HepG2 (cell line): ENCODE measurements at regions not wholly inside any gene's neighbourhood (a gene's known extent, or its start where the extent isn't known, plus 50 kb on each side); places are given as distances from the start of the nearest gene placed in this dataset.
A peak's percentile ranks its signal among the peaks of the same experiment; 100 is the strongest.

Experiments used
- AGO1 ChIP-seq: fragments of 200-400 bp; formaldehyde crosslinking; IDR thresholded peaks from 2 replicates; pipeline ENCODE4 v1.6.1; 2017; ENCODE audit warnings: mild to moderate bottlenecking, low read depth, low read length, moderate library complexity; ENCODE audit not compliant: poor library complexity, severe bottlenecking
- ATF7 ChIP-seq, 2 experiments: fragments of 450-650 bp in 1 of 2; sonication (generic) in 1 of 2; formaldehyde crosslinking in 1 of 2; IDR thresholded peaks; 2 replicates each; pipeline versions ENCODE4 v1.4.0 to v1.6.1; 2016 to 2020; ENCODE audit warnings: antibody characterized with exemption in 1 of 2, mild to moderate bottlenecking in 1 of 2, missing genetic modification reagents in 1 of 2
- CC2D1A ChIP-seq: sonication (generic); formaldehyde crosslinking; IDR thresholded peaks from 2 replicates; pipeline ENCODE4 v1.8.1; 2023; ENCODE audit warnings: mild to moderate bottlenecking, missing genetic modification reagents
- FOSL2 ChIP-seq: sonication (generic); formaldehyde crosslinking; IDR thresholded peaks from 2 replicates; pipeline ENCODE4 v1.4.0; 2020; ENCODE audit warnings: missing genetic modification reagents
- FOXP1 ChIP-seq, 2 experiments: fragments of 450-650 bp in 1 of 2; IDR thresholded peaks; 2 replicates each; pipeline ENCODE4 v1.6.1; 2017 to 2018; ENCODE audit warnings: antibody characterized with exemption in 1 of 2
- IKZF1 ChIP-seq: fragments of 450-650 bp; IDR thresholded peaks from 2 replicates; pipeline ENCODE4 v1.7.1; 2016
- JARID2 ChIP-seq: sonication (generic); formaldehyde crosslinking; IDR thresholded peaks from 2 replicates; pipeline ENCODE4 v1.8.1; 2023; ENCODE audit warnings: missing genetic modification reagents, inconsistent platforms; ENCODE audit not compliant: insufficient replicate concordance
- KLF6 ChIP-seq: IDR thresholded peaks from 2 replicates; pipeline ENCODE4 v1.8.0; 2016; ENCODE audit warnings: missing biosample characterization, missing genetic modification reagents
- MAF1 ChIP-seq: sonication (generic); formaldehyde crosslinking; IDR thresholded peaks from 2 replicates; pipeline ENCODE4 v1.5.0; 2020; ENCODE audit warnings: missing genetic modification reagents, borderline replicate concordance
- MYNN ChIP-seq: sonication (generic); formaldehyde crosslinking; IDR thresholded peaks from 2 replicates; pipeline ENCODE4 v1.4.0; 2020; ENCODE audit warnings: mild to moderate bottlenecking, low read depth, missing genetic modification reagents
- POGZ ChIP-seq: sonication (generic); formaldehyde crosslinking; IDR thresholded peaks from 2 replicates; pipeline ENCODE4 v1.4.0; 2020; ENCODE audit warnings: mild to moderate bottlenecking, missing genetic modification reagents
- TBX3 ChIP-seq: fragments of 450-650 bp; IDR thresholded peaks from 2 replicates; pipeline ENCODE4 v1.6.1; 2017; ENCODE audit warnings: antibody characterized with exemption, mild to moderate bottlenecking, inconsistent platforms, borderline replicate concordance
- THAP11 ChIP-seq: IDR thresholded peaks from 2 replicates; pipeline ENCODE4 v1.6.1; 2016; ENCODE audit warnings: missing biosample characterization, missing genetic modification reagents
- YY1 ChIP-seq: IDR thresholded peaks from 2 replicates; pipeline ENCODE4 v1.6.1; 2011; ENCODE audit warnings: low read length, low read depth, moderate library complexity, mild to moderate bottlenecking; ENCODE audit not compliant: insufficient read depth, insufficient replicate concordance
- ZNF124 ChIP-seq: sonication (generic); formaldehyde crosslinking; IDR thresholded peaks from 2 replicates; pipeline ENCODE4 v1.4.0; 2020; ENCODE audit warnings: missing genetic modification reagents
- ZNF333 ChIP-seq: sonication (generic); formaldehyde crosslinking; IDR thresholded peaks from 2 replicates; pipeline ENCODE4 v1.4.0; 2020; ENCODE audit warnings: mild to moderate bottlenecking, missing genetic modification reagents, borderline replicate concordance
- ZNF431 ChIP-seq: sonication (generic); formaldehyde crosslinking; IDR thresholded peaks from 2 replicates; pipeline ENCODE4 v1.9.0; 2022; ENCODE audit warnings: missing genetic modification reagents, low read depth, mild to moderate bottlenecking, borderline replicate concordance
- ZNF747 ChIP-seq: sonication (generic); formaldehyde crosslinking; IDR thresholded peaks from 2 replicates; pipeline ENCODE4 v1.8.1; 2023; ENCODE audit warnings: missing genetic modification reagents, mild to moderate bottlenecking, borderline replicate concordance
- ZNF891 ChIP-seq: sonication (generic); formaldehyde crosslinking; IDR thresholded peaks from 2 replicates; pipeline ENCODE4 v1.5.0; 2020; ENCODE audit warnings: mild to moderate bottlenecking, missing genetic modification reagents
- TF ChIP-seq, protein P1 (sequence below): sonication (generic); formaldehyde crosslinking; IDR thresholded peaks from 2 replicates; pipeline ENCODE4 v1.5.1; 2020; ENCODE audit warnings: mild to moderate bottlenecking, missing genetic modification reagents, moderate library complexity
- TF ChIP-seq, protein P2 (sequence below): IDR thresholded peaks from 2 replicates; pipeline ENCODE4 v1.6.1; 2016; ENCODE audit warnings: low read depth
- TF ChIP-seq, protein P3 (sequence below): sonication (generic); formaldehyde crosslinking; IDR thresholded peaks from 2 replicates; pipeline ENCODE4 v1.4.0; 2020; ENCODE audit warnings: mild to moderate bottlenecking, missing genetic modification reagents
- TF ChIP-seq, protein P4 (sequence below): IDR thresholded peaks from 2 replicates; pipeline ENCODE4 v1.6.1; 2016

DNA sequence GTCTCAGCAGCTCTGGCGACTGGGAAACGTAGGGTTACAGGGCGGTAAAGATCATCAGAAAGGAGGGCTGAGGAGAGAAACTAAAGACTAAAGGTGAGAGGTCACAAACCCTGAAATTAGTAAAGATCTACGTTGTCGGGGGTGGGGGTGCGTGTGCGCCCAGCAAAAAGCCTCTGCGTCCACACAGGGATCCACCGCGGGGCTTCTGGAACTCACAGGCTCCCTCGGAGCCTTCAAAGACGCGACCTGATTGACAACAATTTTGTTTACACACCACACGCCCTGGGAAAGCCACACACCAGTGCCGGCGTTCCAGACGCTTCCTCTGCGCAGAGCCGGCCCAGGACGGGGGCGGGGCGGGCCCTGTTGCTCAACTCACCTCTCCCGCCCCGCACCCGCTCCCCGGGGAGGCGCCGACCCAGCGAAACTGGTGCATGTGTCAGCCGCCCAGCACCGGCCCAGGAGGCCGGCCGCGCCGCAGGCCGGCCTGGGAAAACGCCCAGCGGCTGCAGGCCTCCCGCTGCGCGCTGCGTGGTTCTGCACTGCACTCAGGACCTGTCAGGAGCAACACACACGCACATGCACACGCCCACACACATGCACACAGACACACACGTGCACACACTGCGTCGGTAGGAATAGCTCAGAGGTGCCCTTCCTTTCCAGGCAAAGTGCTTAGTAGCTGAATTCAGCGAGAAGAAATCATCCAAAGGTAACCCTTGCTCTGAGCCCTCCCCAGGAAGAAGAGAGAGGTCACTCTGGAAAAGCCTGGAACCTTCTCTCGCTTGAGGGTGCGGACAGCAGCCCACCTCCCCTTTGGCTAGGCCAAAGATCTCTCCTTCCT is 57.2 kb upstream of the ARID1B start (continued):
- TF ChIP-seq FOXP1 (IDR thresholded peaks at IDR 0.05) = peak; percentile 96
- peak; percentile 93 for TF ChIP-seq FOXP1 (CRISPR knock-in tag; IDR thresholded peaks at IDR 0.05)
- peak; percentile 49 for TF ChIP-seq AGO1
- peak; percentile 98 for TF ChIP-seq KLF6 (CRISPR knock-in tag)
- TF ChIP-seq, protein P1, sequence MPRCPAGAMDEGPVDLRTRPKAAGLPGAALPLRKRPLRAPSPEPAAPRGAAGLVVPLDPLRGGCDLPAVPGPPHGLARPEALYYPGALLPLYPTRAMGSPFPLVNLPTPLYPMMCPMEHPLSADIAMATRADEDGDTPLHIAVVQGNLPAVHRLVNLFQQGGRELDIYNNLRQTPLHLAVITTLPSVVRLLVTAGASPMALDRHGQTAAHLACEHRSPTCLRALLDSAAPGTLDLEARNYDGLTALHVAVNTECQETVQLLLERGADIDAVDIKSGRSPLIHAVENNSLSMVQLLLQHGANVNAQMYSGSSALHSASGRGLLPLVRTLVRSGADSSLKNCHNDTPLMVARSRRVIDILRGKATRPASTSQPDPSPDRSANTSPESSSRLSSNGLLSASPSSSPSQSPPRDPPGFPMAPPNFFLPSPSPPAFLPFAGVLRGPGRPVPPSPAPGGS (CRISPR knock-in tag) = peak; percentile 97; the same call in 1 of the 2 replicates
- 0 out of 2 replicates have a peak, but pooled peaks have one; percentile 26 for TF ChIP-seq ZNF333 (CRISPR knock-in tag)
- TF ChIP-seq, protein P2, sequence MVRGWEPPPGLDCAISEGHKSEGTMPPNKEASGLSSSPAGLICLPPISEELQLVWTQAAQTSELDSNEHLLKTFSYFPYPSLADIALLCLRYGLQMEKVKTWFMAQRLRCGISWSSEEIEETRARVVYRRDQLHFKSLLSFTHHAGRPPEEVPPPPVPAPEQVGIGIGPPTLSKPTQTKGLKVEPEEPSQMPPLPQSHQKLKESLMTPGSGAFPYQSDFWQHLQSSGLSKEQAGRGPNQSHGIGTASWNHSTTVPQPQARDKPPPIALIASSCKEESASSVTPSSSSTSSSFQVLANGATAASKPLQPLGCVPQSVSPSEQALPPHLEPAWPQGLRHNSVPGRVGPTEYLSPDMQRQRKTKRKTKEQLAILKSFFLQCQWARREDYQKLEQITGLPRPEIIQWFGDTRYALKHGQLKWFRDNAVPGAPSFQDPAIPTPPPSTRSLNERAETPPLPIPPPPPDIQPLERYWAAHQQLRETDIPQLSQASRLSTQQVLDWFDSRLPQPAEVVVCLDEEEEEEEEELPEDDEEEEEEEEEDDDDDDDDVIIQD = peak; percentile 63; the same call in 1 of the 2 replicates
- peak; percentile 59; the same call in 1 of the 2 replicates for TF ChIP-seq ZNF891 (CRISPR knock-in tag)
- TF ChIP-seq ATF7 (IDR thresholded peaks at IDR 0.05) = no peak
- TF ChIP-seq ATF7 (CRISPR knock-in tag; IDR thresholded peaks at IDR 0.05) = no peak; the same call in none of the 2 replicates
- peak; percentile 97 for TF ChIP-seq ZNF431 (CRISPR knock-in tag)
- peak; percentile 92 for TF ChIP-seq ZNF747 (CRISPR knock-in tag)
- peak; percentile 75 for TF ChIP-seq THAP11 (CRISPR knock-in tag)
- TF ChIP-seq ZNF124 (CRISPR knock-in tag) = peak; percentile 96
- TF ChIP-seq MAF1 (CRISPR knock-in tag) = no peak
- TF ChIP-seq, protein P3, sequence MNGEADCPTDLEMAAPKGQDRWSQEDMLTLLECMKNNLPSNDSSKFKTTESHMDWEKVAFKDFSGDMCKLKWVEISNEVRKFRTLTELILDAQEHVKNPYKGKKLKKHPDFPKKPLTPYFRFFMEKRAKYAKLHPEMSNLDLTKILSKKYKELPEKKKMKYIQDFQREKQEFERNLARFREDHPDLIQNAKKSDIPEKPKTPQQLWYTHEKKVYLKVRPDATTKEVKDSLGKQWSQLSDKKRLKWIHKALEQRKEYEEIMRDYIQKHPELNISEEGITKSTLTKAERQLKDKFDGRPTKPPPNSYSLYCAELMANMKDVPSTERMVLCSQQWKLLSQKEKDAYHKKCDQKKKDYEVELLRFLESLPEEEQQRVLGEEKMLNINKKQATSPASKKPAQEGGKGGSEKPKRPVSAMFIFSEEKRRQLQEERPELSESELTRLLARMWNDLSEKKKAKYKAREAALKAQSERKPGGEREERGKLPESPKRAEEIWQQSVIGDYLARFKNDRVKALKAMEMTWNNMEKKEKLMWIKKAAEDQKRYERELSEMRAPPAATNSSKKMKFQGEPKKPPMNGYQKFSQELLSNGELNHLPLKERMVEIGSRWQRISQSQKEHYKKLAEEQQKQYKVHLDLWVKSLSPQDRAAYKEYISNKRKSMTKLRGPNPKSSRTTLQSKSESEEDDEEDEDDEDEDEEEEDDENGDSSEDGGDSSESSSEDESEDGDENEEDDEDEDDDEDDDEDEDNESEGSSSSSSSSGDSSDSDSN = peak; percentile 99
- TF ChIP-seq YY1 = peak; percentile 66
- TF ChIP-seq FOSL2 (CRISPR knock-in tag) = peak; percentile 72
- TF ChIP-seq TBX3 = peak; percentile 60; the same call in 1 of the 2 replicates
- peak; percentile 88; the same call in 1 of the 2 replicates for TF ChIP-seq MYNN
- peak; percentile 83 for TF ChIP-seq POGZ (CRISPR knock-in tag)
- no peak; the same call in 1 of the 2 replicates for TF ChIP-seq CC2D1A (CRISPR knock-in tag)
- TF ChIP-seq IKZF1 = no peak
- TF ChIP-seq, protein P4, sequence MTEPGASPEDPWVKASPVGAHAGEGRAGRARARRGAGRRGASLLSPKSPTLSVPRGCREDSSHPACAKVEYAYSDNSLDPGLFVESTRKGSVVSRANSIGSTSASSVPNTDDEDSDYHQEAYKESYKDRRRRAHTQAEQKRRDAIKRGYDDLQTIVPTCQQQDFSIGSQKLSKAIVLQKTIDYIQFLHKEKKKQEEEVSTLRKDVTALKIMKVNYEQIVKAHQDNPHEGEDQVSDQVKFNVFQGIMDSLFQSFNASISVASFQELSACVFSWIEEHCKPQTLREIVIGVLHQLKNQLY (CRISPR knock-in tag) = peak; percentile 71
- no peak for TF ChIP-seq JARID2
